PC-3 (cell line): ENCODE measurements at regions not wholly inside any gene's neighbourhood (a gene's known extent, or its start where the extent isn't known, plus 50 kb on each side); places are given as distances from the start of the nearest gene placed in this dataset.

Source experiments
- EZH2 ChIP-seq: fragments of 300-600 bp; sonication (generic); IDR thresholded peaks from one replicate; pipeline ENCODE4 v1.6.1; 2017; ENCODE audit warnings: antibody characterized with exemption, mild to moderate bottlenecking, low read length; ENCODE audit not compliant: unreplicated experiment
- EZH2phosphoT487 ChIP-seq: fragments of 300-600 bp; sonication (generic); IDR thresholded peaks from 2 replicates; pipeline ENCODE4 v1.6.1; 2018; ENCODE audit warnings: mild to moderate bottlenecking, antibody characterized with exemption, low read length, borderline replicate concordance
- TF ChIP-seq, protein P1 (sequence below): fragments of 300-600 bp; sonication (generic); conservative IDR thresholded peaks from 2 replicates; pipeline ENCODE4 v1.5.1; 2017; ENCODE audit warnings: antibody characterized with exemption, low read depth, mild to moderate bottlenecking, low read length

DNA sequence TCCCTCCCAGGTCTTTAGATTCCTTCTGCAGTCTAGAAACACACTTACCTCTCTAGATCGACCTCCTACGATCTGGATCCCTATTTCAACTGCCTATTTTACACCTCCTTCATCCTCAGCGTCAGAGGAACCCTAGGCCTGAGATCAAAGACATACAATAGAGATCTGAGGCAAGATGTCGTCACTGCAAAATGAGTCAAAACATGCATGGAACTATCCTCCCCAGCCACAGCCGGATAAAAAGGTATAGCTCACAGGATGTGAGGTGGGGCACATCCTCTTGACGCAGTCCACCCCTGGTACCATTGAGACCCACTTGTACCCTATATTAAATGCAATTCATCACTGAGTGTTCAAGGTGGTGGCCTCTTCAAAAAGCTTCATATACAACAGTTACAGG, 63.7 kb upstream of the DNAJC10 start:
- TF ChIP-seq, protein P1, sequence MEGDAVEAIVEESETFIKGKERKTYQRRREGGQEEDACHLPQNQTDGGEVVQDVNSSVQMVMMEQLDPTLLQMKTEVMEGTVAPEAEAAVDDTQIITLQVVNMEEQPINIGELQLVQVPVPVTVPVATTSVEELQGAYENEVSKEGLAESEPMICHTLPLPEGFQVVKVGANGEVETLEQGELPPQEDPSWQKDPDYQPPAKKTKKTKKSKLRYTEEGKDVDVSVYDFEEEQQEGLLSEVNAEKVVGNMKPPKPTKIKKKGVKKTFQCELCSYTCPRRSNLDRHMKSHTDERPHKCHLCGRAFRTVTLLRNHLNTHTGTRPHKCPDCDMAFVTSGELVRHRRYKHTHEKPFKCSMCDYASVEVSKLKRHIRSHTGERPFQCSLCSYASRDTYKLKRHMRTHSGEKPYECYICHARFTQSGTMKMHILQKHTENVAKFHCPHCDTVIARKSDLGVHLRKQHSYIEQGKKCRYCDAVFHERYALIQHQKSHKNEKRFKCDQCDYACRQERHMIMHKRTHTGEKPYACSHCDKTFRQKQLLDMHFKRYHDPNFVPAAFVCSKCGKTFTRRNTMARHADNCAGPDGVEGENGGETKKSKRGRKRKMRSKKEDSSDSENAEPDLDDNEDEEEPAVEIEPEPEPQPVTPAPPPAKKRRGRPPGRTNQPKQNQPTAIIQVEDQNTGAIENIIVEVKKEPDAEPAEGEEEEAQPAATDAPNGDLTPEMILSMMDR: no peak
- TF ChIP-seq EZH2: no peak
- TF ChIP-seq EZH2phosphoT487: no peak
